Tongue (tissue), 2 donors: ENCODE measurements at regions not wholly inside any gene's neighbourhood (a gene's known extent, or its start where the extent isn't known, plus 50 kb on each side); places are given as distances from the start of the nearest gene placed in this dataset. TPM values are rescaled to one million over a fixed set of nuclear protein-coding genes. Genes with fewer than 3 reads are reported as not detected.
"Not testable (repeated sequence)": the region's sequence is repeated elsewhere in the genome, so short reads cannot be mapped to it uniquely, and the experiment has no call there.

Experiments
- DNase-seq: peaks from one replicate; pipeline ENCODE4 v3.0.0-alpha.2; 2015
- small RNA-seq: library from RNA; depleted of rRNA; stranded (forward); fragments of <200 nt; gene quantifications from one replicate; pipeline ENCODE3, GENCODE V24; 2014; ENCODE audit warnings: low replicate concordance

GRCh38 chr13:60689076-60689475 lies 292.1 kb downstream of the TDRD3 start:
- no peak for DNase-seq

GRCh38 chr13:60679928-60680694 lies 283.1 kb downstream of the TDRD3 start:
- DNase-seq = peak; percentile 4

GRCh38 chr13:60679131-60679530 lies 282.1 kb downstream of the TDRD3 start:
- DNase-seq = no peak

GRCh38 chr13:60671386-60671785 lies 274.4 kb downstream of the TDRD3 start:
- no peak for DNase-seq

- no peak for DNase-seq
Measured at GRCh38 chr13:60663788-60664187, 266.8 kb downstream of the TDRD3 start.

GRCh38 chr13:60662595-60662994 lies 265.6 kb downstream of the TDRD3 start:
- DNase-seq = no peak

GRCh38 chr13:60661521-60661920 lies 264.5 kb downstream of the TDRD3 start:
- DNase-seq = peak; percentile 60

- DNase-seq = not testable (repeated sequence)
Measured at GRCh38 chr13:60657586-60657985, 260.6 kb downstream of the TDRD3 start.

- DNase-seq = no peak
Measured at GRCh38 chr13:60655256-60655655, 258.2 kb downstream of the TDRD3 start.

GRCh38 chr13:60654415-60654814 lies 257.4 kb downstream of the TDRD3 start:
- peak; percentile 54 for DNase-seq

GRCh38 chr13:60647547-60647946 lies 250.5 kb downstream of the TDRD3 start:
- DNase-seq = no peak

- no peak for DNase-seq
Measured at GRCh38 chr13:60646620-60647019, 249.6 kb downstream of the TDRD3 start.

GRCh38 chr13:60645676-60646075 lies 248.7 kb downstream of the TDRD3 start:
- DNase-seq = no peak

- DNase-seq = no peak
Measured at GRCh38 chr13:60642552-60642951, 245.5 kb downstream of the TDRD3 start.

GRCh38 chr13:60629158-60629557 lies 232.1 kb downstream of the TDRD3 start:
- no peak for DNase-seq

- peak; percentile 49 for DNase-seq
Measured at GRCh38 chr13:60627071-60627686, 230.2 kb downstream of the TDRD3 start.

Small RNAs in the stretch of these regions (small RNA-seq; reads per million reads assigned to genes)
- not detected for gene MIR3169
- not detected for gene RNY3P5
